ENCODE measurements at regions not wholly inside any gene's neighbourhood (a gene's known extent, or its start where the extent isn't known, plus 50 kb on each side); places are given as distances from the start of the nearest gene placed in this dataset.

- H3K27ac Mint-ChIP-seq (ENCODE audit: low read depth, unreplicated experiment): no peak overlapping the region
- ChIA-PET POLR2A (no interaction called here), CTCF (no interaction called here)
- H3K4me3 Mint-ChIP-seq (ENCODE audit: unreplicated experiment): no peak overlapping the region
- no peak for DNase-seq (ENCODE audit: unreplicated experiment)
- H3K4me1 Mint-ChIP-seq (ENCODE audit: insufficient read depth, unreplicated experiment): no peaks in the 10 kb centered on the region
- intact Hi-C loops (cut with micrococcal nuclease): no loop called here
- no peaks in the 10 kb centered on the region for H3K36me3 Mint-ChIP-seq (ENCODE audit: insufficient read depth, unreplicated experiment)
- no peaks in the 10 kb centered on the region for H3K9me3 Mint-ChIP-seq (ENCODE audit: unreplicated experiment)
- BruUV-seq (replicated peaks): no TSS peak
- no peak for TF ChIP-seq CTCF (IDR thresholded peaks at IDR 0.05; ENCODE audit: unreplicated experiment)
- peaks cover 43% of the 10 kb centered on the region for H3K27me3 Mint-ChIP-seq (ENCODE audit: insufficient read depth, unreplicated experiment)
Measured at GRCh38 chr13:78485803-78486202, 117.5 kb downstream of the POU4F1 start.

GRCh38 chr13:78478183-78478582 lies 125.2 kb downstream of the POU4F1 start:
- DNase-seq (ENCODE audit: unreplicated experiment): no peak
- Mint-ChIP-seq H3K36me3 (ENCODE audit: insufficient read depth, unreplicated experiment) (no peaks in the 10 kb centered on the region), H3K27me3 (ENCODE audit: insufficient read depth, unreplicated experiment) (peaks cover 19% of the 10 kb centered on the region), H3K4me3 (ENCODE audit: unreplicated experiment) (no peak overlapping the region), H3K4me1 (ENCODE audit: insufficient read depth, unreplicated experiment) (no peaks in the 10 kb centered on the region), H3K9me3 (ENCODE audit: unreplicated experiment) (no peaks in the 10 kb centered on the region), H3K27ac (ENCODE audit: low read depth, unreplicated experiment) (no peak overlapping the region)
- POLR2A ChIA-PET: interaction anchor here (0.7 kb wide), 1 partner anchor 385 kb away, joined by 4 read pairs; no protein-coding TSS in a partner anchor
- CTCF ChIA-PET: interaction anchor here (0.6 kb wide), 1 partner anchor 268 kb away, joined by 3 read pairs; no protein-coding TSS in a partner anchor
- intact Hi-C loops (cut with micrococcal nuclease): no loop called here
- BruUV-seq (replicated peaks): no TSS peak
- no peak for TF ChIP-seq CTCF (IDR thresholded peaks at IDR 0.05; ENCODE audit: unreplicated experiment)

GRCh38 chr13:78476910-78477309 lies 126.4 kb downstream of the POU4F1 start:
- Mint-ChIP-seq H3K4me3 (ENCODE audit: unreplicated experiment) (no peak overlapping the region), H3K9me3 (ENCODE audit: unreplicated experiment) (no peaks in the 10 kb centered on the region), H3K4me1 (ENCODE audit: insufficient read depth, unreplicated experiment) (no peaks in the 10 kb centered on the region), H3K27me3 (ENCODE audit: insufficient read depth, unreplicated experiment) (peaks cover 23% of the 10 kb centered on the region), H3K27ac (ENCODE audit: low read depth, unreplicated experiment) (no peak overlapping the region), H3K36me3 (ENCODE audit: insufficient read depth, unreplicated experiment) (no peaks in the 10 kb centered on the region)
- intact Hi-C loops (cut with micrococcal nuclease): no loop called here
- ChIA-PET POLR2A (no interaction called here), CTCF (interaction anchor here (0.6 kb wide), 2 partner anchors 339 to 500 kb away, joined by 3 read pairs; no protein-coding TSS in a partner anchor)
- no peak for DNase-seq (ENCODE audit: unreplicated experiment)
- no peak for TF ChIP-seq CTCF (IDR thresholded peaks at IDR 0.05; ENCODE audit: unreplicated experiment)
- BruUV-seq (replicated peaks): no TSS peak

- TF ChIP-seq CTCF (IDR thresholded peaks at IDR 0.05; ENCODE audit: unreplicated experiment): no peak
- Mint-ChIP-seq H3K4me3 (ENCODE audit: unreplicated experiment) (no peak overlapping the region), H3K27me3 (ENCODE audit: insufficient read depth, unreplicated experiment) (peaks cover 36% of the 10 kb centered on the region), H3K36me3 (ENCODE audit: insufficient read depth, unreplicated experiment) (no peaks in the 10 kb centered on the region), H3K9me3 (ENCODE audit: unreplicated experiment) (no peaks in the 10 kb centered on the region), H3K27ac (ENCODE audit: low read depth, unreplicated experiment) (no peak overlapping the region), H3K4me1 (ENCODE audit: insufficient read depth, unreplicated experiment) (no peaks in the 10 kb centered on the region)
- no TSS peak for BruUV-seq (replicated peaks)
- ChIA-PET CTCF (no interaction called here), POLR2A (no interaction called here)
- intact Hi-C loops (cut with micrococcal nuclease): no loop called here
- no peak for DNase-seq (ENCODE audit: unreplicated experiment)
Measured at GRCh38 chr13:78468621-78469020, 134.7 kb downstream of the POU4F1 start.
